ENCODE measurements at regions not wholly inside any gene's neighbourhood (a gene's known extent, or its start where the extent isn't known, plus 50 kb on each side); places are given as distances from the start of the nearest gene placed in this dataset.
A peak's percentile ranks its signal among the peaks of the same experiment; 100 is the strongest.
"Not testable (repeated sequence)": the region's sequence is repeated elsewhere in the genome, so short reads cannot be mapped to it uniquely, and the experiment has no call there.

- Histone ChIP-seq H2AFZ (ENCODE audit: low read depth, low read length) (no peak overlapping the region), H3K9ac (ENCODE audit: low read length) (no peak overlapping the region), H3K79me2 (ENCODE audit: low read length) (no peaks in the 10 kb centered on the region), H3K36me3 (replicated peaks; ENCODE audit: low read depth, low read length) (no peaks in the 10 kb centered on the region), H3K27ac (ENCODE audit: low read length) (no peak overlapping the region), H3K4me1 (ENCODE audit: low read length) (peaks cover 19% of the 10 kb centered on the region), H3K4me3 (ENCODE audit: low read length) (no peak overlapping the region), H4K20me1 (ENCODE audit: insufficient read depth, low read length) (no peaks in the 10 kb centered on the region), H3K27me3 (ENCODE audit: low read depth, low read length) (no peaks in the 10 kb centered on the region), H3K9me3 (ENCODE audit: insufficient read depth, low read length) (no peaks in the 10 kb centered on the region), H3K4me2 (ENCODE audit: low read length) (peak overlapping the region; percentile 66)
- no peak for TF ChIP-seq CTCF (IDR thresholded peaks at IDR 0.05; ENCODE audit: low read depth, low read length)
- TF ChIP-seq EZH2phosphoT487 (IDR thresholded peaks at IDR 0.05; ENCODE audit: low read depth): no peak
Measured at GRCh38 chr6:16042751-16043150, 86.1 kb upstream of the MYLIP start.

- no peak for TF ChIP-seq CTCF (IDR thresholded peaks at IDR 0.05; ENCODE audit: low read depth, low read length)
- TF ChIP-seq EZH2phosphoT487 (IDR thresholded peaks at IDR 0.05; ENCODE audit: low read depth): no peak
- Histone ChIP-seq H3K27ac (ENCODE audit: low read length) (no peak overlapping the region), H3K4me2 (ENCODE audit: low read length) (no peak overlapping the region), H2AFZ (ENCODE audit: low read depth, low read length) (no peak overlapping the region), H4K20me1 (ENCODE audit: insufficient read depth, low read length) (no peaks in the 10 kb centered on the region), H3K36me3 (replicated peaks; ENCODE audit: low read depth, low read length) (no peaks in the 10 kb centered on the region), H3K4me3 (ENCODE audit: low read length) (no peak overlapping the region), H3K9me3 (ENCODE audit: insufficient read depth, low read length) (no peaks in the 10 kb centered on the region), H3K79me2 (ENCODE audit: low read length) (no peaks in the 10 kb centered on the region), H3K9ac (ENCODE audit: low read length) (no peak overlapping the region), H3K4me1 (ENCODE audit: low read length) (peaks cover 19% of the 10 kb centered on the region), H3K27me3 (ENCODE audit: low read depth, low read length) (no peaks in the 10 kb centered on the region)
Measured at GRCh38 chr6:16041327-16041726, 87.6 kb upstream of the MYLIP start.

GRCh38 chr6:16040628-16040974 is 88.3 kb upstream of the MYLIP start:
- Histone ChIP-seq H3K27me3 (ENCODE audit: low read depth, low read length) (no peaks in the 10 kb centered on the region), H3K4me3 (ENCODE audit: low read length) (no peak overlapping the region), H2AFZ (ENCODE audit: low read depth, low read length) (no peak overlapping the region), H3K4me2 (ENCODE audit: low read length) (no peak overlapping the region), H3K36me3 (replicated peaks; ENCODE audit: low read depth, low read length) (no peaks in the 10 kb centered on the region), H3K9me3 (ENCODE audit: insufficient read depth, low read length) (no peaks in the 10 kb centered on the region), H3K9ac (ENCODE audit: low read length) (no peak overlapping the region), H3K27ac (ENCODE audit: low read length) (no peak overlapping the region), H3K4me1 (ENCODE audit: low read length) (peaks cover 19% of the 10 kb centered on the region), H4K20me1 (ENCODE audit: insufficient read depth, low read length) (no peaks in the 10 kb centered on the region), H3K79me2 (ENCODE audit: low read length) (no peaks in the 10 kb centered on the region)
- TF ChIP-seq CTCF (IDR thresholded peaks at IDR 0.05; ENCODE audit: low read depth, low read length) (no peak), EZH2phosphoT487 (IDR thresholded peaks at IDR 0.05; ENCODE audit: low read depth) (no peak)

- not testable (repeated sequence) for H3K4me2 ChIP-seq (ENCODE audit: low read length); H4K20me1 ChIP-seq (ENCODE audit: insufficient read depth, low read length); H3K9me3 ChIP-seq (ENCODE audit: insufficient read depth, low read length); H2AFZ ChIP-seq (ENCODE audit: low read depth, low read length); H3K9ac ChIP-seq (ENCODE audit: low read length); H3K79me2 ChIP-seq (ENCODE audit: low read length); H3K36me3 ChIP-seq (replicated peaks; ENCODE audit: low read depth, low read length); H3K27me3 ChIP-seq (ENCODE audit: low read depth, low read length); H3K27ac ChIP-seq (ENCODE audit: low read length); H3K4me3 ChIP-seq (ENCODE audit: low read length)
- peaks cover 19% of the 10 kb centered on the region for H3K4me1 ChIP-seq (ENCODE audit: low read length)
Measured at GRCh38 chr6:16039892-16040627, 88.8 kb upstream of the MYLIP start.
